ENCODE measurements at regions not wholly inside any gene's neighbourhood (a gene's known extent, or its start where the extent isn't known, plus 50 kb on each side); places are given as distances from the start of the nearest gene placed in this dataset.
A peak's percentile ranks its signal among the peaks of the same experiment; 100 is the strongest.
"Not testable (repeated sequence)": the region's sequence is repeated elsewhere in the genome, so short reads cannot be mapped to it uniquely, and the experiment has no call there.

DNA sequence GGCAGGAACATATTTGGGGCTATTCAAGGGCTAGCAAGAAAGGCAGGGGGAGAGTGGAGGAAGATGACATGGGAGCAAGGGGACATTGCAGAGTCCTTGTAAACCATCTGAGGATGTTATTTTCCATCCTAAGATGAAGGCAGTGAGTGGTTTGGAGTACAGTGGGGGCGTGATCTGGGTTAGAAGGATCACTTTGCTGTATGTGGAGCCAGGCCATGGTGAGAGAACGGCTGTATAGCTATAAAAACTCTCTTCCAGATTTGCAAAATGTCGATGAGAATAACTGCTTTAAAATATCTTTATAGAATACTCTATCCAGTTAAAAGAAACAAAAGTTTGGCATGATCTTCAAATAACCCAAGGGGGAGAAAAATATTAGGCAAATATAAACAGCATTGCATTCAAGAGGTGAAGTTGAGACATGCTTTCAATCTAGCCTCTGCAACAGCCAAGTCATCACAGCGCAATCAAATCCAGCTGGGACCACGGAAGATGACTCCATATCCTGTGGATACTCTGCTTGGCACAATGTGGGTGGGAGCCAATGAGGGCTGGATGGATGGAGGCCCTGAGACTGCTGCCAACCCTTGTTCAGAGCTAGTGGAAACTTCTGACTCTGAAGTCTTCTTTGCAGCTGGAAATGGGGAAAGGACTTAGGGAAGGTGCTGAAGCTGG lies 111.5 kb upstream of the BASP1 start:
- peak overlapping the region; percentile 51 for H3K4me2 ChIP-seq (ENCODE audit: unreplicated experiment)

DNA sequence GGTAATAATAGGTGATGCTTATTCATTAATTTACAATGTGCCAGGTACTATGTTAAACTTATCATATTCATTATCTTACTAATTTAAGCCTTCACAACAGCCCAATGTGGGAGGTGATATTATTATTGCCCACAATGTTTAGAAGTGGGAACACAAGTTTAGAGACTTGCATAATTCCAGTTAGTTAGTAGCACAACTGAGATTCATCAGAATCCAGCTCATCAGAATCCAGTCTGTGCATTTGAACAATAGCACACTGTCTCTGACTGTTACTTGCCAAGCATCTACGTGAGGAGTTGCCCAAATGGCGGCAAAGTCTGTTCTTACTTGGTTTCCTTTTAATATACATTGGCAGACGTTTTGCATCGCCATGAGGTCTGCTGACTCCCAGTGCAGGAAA lies 110.9 kb upstream of the BASP1 start:
- in situ Hi-C loops (cut with MboI) = no loop called here
- DNase-seq = peak; percentile 46

More for the DNA sequence above, 111.5 kb upstream of the BASP1 start:
- no peaks in the 10 kb centered on the region for H3K79me2 ChIP-seq (ENCODE audit: insufficient read depth)
- H2AFZ ChIP-seq = no peak overlapping the region
- 6 to 10% methylated on average over 5 of the region's 5 CpGs for WGBS, 2 experiments (ENCODE audit: low coverage in 1 of 2, low lambda C conversion rate in 2 of 2, missing lambda C conversion rate in 2 of 2)
- no peaks in the 10 kb centered on the region for H3K27me3 ChIP-seq (replicated peaks; ENCODE audit: insufficient read depth)
- peak overlapping the region; percentile 80 for H3K27ac ChIP-seq
- H3F3A ChIP-seq (ENCODE audit: insufficient read depth) = peaks cover 30% of the 10 kb centered on the region
- H4K20me1 ChIP-seq (ENCODE audit: insufficient read depth) = no peaks in the 10 kb centered on the region
- H3K36me3 ChIP-seq (ENCODE audit: low read depth) = no peaks in the 10 kb centered on the region
- H3K9me2 ChIP-seq (ENCODE audit: insufficient read depth) = no peaks in the 10 kb centered on the region
- in situ Hi-C loops (cut with MboI) = no loop called here
- no peak overlapping the region for H3K4me3 ChIP-seq
- peak overlapping the region; percentile 51 for H3K9ac ChIP-seq
- no peaks in the 10 kb centered on the region for H3K9me3 ChIP-seq (ENCODE audit: low read depth)
- peak; percentile 98 for DNase-seq
- H3K4me1 ChIP-seq (ENCODE audit: insufficient read depth) = peaks cover 28% of the 10 kb centered on the region
- TF ChIP-seq EZH2 (IDR thresholded peaks at IDR 0.05; ENCODE audit: insufficient read depth, poor library complexity, severe bottlenecking) (no peak), EZH2phosphoT487 (IDR thresholded peaks at IDR 0.05; ENCODE audit: insufficient read depth, low read depth) (no peak)

DNA sequence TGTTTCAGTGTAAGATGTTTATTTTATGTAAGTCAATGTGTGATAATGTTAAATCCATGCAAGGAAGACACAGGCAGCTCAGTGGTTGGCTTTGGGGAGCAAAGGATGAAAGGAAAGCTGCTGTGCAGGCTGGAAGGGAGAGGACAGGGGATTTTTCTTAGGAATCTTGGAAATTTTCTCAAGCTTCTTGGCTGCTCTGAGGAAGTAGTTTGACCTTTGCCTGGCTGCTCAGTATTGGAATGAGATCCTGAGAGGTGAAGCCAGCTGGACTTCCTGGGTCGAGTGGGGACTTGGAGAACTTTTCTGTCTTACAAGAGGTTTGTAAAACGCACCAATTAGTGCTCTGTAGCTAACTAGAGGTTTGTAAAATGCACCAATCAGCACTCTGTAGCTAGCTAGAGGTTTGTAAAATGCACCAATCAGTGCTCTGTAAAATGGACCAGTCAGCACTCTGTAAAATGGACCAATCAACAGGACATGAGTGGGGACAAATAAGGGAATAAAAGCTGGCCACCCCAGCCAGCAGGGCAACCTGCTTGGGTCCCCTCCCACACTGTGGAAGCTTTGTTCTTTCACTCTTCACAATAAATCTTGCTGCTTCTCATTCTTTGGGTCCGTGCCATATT lies 105.2 kb upstream of the BASP1 start:
- H2AFZ ChIP-seq; H3K4me3 ChIP-seq; H3K27ac ChIP-seq; H3K36me3 ChIP-seq (ENCODE audit: low read depth); DNase-seq; H3K9me2 ChIP-seq (ENCODE audit: insufficient read depth); H4K20me1 ChIP-seq (ENCODE audit: insufficient read depth); H3K4me2 ChIP-seq (ENCODE audit: unreplicated experiment); H3K79me2 ChIP-seq (ENCODE audit: insufficient read depth); H3K9ac ChIP-seq; H3K9me3 ChIP-seq (ENCODE audit: low read depth); in situ Hi-C loops (cut with MboI); H3K27me3 ChIP-seq (replicated peaks; ENCODE audit: insufficient read depth): not testable (repeated sequence)
- peaks cover 34% of the 10 kb centered on the region for H3F3A ChIP-seq (ENCODE audit: insufficient read depth)
- H3K4me1 ChIP-seq (ENCODE audit: insufficient read depth) = peaks cover 32% of the 10 kb centered on the region
- WGBS, 2 experiments (ENCODE audit: low coverage in 1 of 2, low lambda C conversion rate in 2 of 2, missing lambda C conversion rate in 2 of 2) = 59 to 63% methylated on average over 3 of the region's 3 CpGs

More for the DNA sequence above, 110.9 kb upstream of the BASP1 start:
- Histone ChIP-seq H3K9me3 (ENCODE audit: low read depth) (no peaks in the 10 kb centered on the region), H3K9ac (peak overlapping the region; percentile 5; the same call in 1 of the 2 replicates), H3K79me2 (ENCODE audit: insufficient read depth) (no peaks in the 10 kb centered on the region), H3K36me3 (ENCODE audit: low read depth) (no peaks in the 10 kb centered on the region), H3K4me3 (no peak overlapping the region; the same call in 1 of the 2 replicates), H3K27me3 (replicated peaks; ENCODE audit: insufficient read depth) (no peaks in the 10 kb centered on the region), H3K4me1 (ENCODE audit: insufficient read depth) (peaks cover 28% of the 10 kb centered on the region), H3K27ac (peak overlapping the region; percentile 80), H3K9me2 (ENCODE audit: insufficient read depth) (no peaks in the 10 kb centered on the region), H2AFZ (peak overlapping the region; percentile 3; the same call in 1 of the 2 replicates), H4K20me1 (ENCODE audit: insufficient read depth) (no peaks in the 10 kb centered on the region), H3F3A (ENCODE audit: insufficient read depth) (peaks cover 30% of the 10 kb centered on the region), H3K4me2 (ENCODE audit: unreplicated experiment) (peak overlapping the region; percentile 32)
- TF ChIP-seq EZH2 (IDR thresholded peaks at IDR 0.05; ENCODE audit: insufficient read depth, poor library complexity, severe bottlenecking) (no peak), EZH2phosphoT487 (IDR thresholded peaks at IDR 0.05; ENCODE audit: insufficient read depth, low read depth) (no peak)
- 40 to 48% methylated on average over 4 of the region's 4 CpGs for WGBS, 2 experiments (ENCODE audit: low coverage in 1 of 2, low lambda C conversion rate in 2 of 2, missing lambda C conversion rate in 2 of 2)

DNA sequence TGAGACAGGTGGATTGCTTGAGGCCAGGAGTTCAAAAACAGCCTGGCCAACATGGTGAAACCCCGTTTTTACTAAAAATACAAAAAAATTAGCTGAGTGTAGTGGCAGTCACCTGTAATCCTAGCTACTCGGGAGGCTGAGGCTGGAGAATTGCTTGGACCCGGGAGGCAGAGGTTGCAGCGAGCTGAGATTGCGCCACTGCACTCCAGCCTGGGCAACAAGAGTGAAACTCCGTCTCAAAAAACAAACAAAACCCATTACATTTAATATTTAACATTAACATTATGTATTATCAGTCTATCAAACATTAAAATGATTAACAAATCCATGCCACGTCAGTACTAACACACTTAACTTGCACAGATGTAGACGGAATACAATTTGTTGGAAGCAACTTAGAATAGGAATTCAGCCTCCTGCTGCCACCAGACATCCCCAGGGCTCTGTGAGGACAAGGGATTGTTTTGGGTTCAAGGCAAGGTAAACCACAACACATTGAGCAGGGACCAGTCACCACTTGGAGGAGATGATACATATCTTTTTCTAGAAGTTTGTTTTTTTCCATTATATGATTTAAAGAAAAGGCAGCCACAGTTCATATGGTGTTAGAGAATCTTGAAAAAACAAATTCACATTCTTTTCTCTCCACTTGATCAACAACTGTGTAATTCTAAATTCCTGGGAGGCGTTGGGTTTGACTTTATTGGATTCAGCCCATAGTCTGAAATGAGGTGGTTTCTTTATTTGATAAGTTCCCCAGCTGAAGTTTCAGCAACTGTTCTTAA lies 104.1 kb upstream of the BASP1 start:
- Histone ChIP-seq H3K27me3 (replicated peaks; ENCODE audit: insufficient read depth) (no peaks in the 10 kb centered on the region), H3F3A (ENCODE audit: insufficient read depth) (peaks cover 38% of the 10 kb centered on the region), H3K4me1 (ENCODE audit: insufficient read depth) (peaks cover 37% of the 10 kb centered on the region), H4K20me1 (ENCODE audit: insufficient read depth) (no peaks in the 10 kb centered on the region), H3K36me3 (ENCODE audit: low read depth) (no peaks in the 10 kb centered on the region), H2AFZ (no peak overlapping the region), H3K4me2 (ENCODE audit: unreplicated experiment) (peak overlapping the region; percentile 19), H3K9me3 (ENCODE audit: low read depth) (no peaks in the 10 kb centered on the region), H3K4me3 (peak overlapping the region; percentile 11; the same call in 1 of the 2 replicates), H3K9me2 (ENCODE audit: insufficient read depth) (no peaks in the 10 kb centered on the region), H3K27ac (peak overlapping the region; percentile 63), H3K9ac (peak overlapping the region; percentile 38), H3K79me2 (ENCODE audit: insufficient read depth) (no peaks in the 10 kb centered on the region)
- DNase-seq = peak; percentile 88
- no peak for TF ChIP-seq EZH2 (IDR thresholded peaks at IDR 0.05; ENCODE audit: insufficient read depth, poor library complexity, severe bottlenecking)
- TF ChIP-seq EZH2phosphoT487 (IDR thresholded peaks at IDR 0.05; ENCODE audit: insufficient read depth, low read depth) = no peak; the same call in 1 of the 2 replicates
- WGBS, 2 experiments (ENCODE audit: low coverage in 1 of 2, low lambda C conversion rate in 2 of 2, missing lambda C conversion rate in 2 of 2) = 51 to 54% methylated on average over 9 of the region's 9 CpGs
- in situ Hi-C loops (cut with MboI) = no loop called here

Measured in GM23248 (cell line).